ENCODE measurements at regions not wholly inside any gene's neighbourhood (a gene's known extent, or its start where the extent isn't known, plus 50 kb on each side); places are given as distances from the start of the nearest gene placed in this dataset.

GRCh38 chr19:32172566-32173160 is 172.7 kb upstream of the ZNF507 start:
- TF ChIP-seq CTCF (IDR thresholded peaks at IDR 0.05) (no peak), POLR2A (IDR thresholded peaks at IDR 0.05) (no peak)
